Breast epithelium (tissue), 4 donors: ENCODE measurements at regions not wholly inside any gene's neighbourhood (a gene's known extent, or its start where the extent isn't known, plus 50 kb on each side); places are given as distances from the start of the nearest gene placed in this dataset.

Experiments used
- DNase-seq, 2 donors: peaks; one replicate each; pipeline ENCODE4 v3.0.0-alpha.2; 2019; ENCODE audit warnings: low spot score in 2 of 2
- H3K27ac ChIP-seq, 2 donors: fragments of 200-600 bp; sonication (generic) in 1 of 2; one replicate each; pipeline ENCODE4 v1.5.1; 2016 to 2019; ENCODE audit warnings: mild to moderate bottlenecking in 1 of 2
- H3K27me3 ChIP-seq, 2 donors: fragments of 200-600 bp; sonication (generic) in 1 of 2; one replicate each; pipeline versions ENCODE4 v1.5.1 to v1.6.0; 2017 to 2019; ENCODE audit warnings: control low read depth in 1 of 2, mild to moderate bottlenecking in 1 of 2
- H3K36me3 ChIP-seq: fragments of 200-600 bp; one replicate; pipeline ENCODE4 v1.5.1; 2019
- H3K4me1 ChIP-seq, 2 donors: fragments of 200-600 bp; sonication (generic); one replicate each; pipeline ENCODE4 v1.5.1; 2016 to 2019; ENCODE audit warnings: control low read depth in 1 of 2
- H3K4me3 ChIP-seq, 3 donors: fragments of 200-600 bp; sonication (generic); 1 replicate in 2 of 3; 2 replicates in 1 of 3; pipeline ENCODE4 v1.5.1; 2016 to 2019; ENCODE audit warnings: mild to moderate bottlenecking in 3 of 3, moderate library complexity in 2 of 3
- H3K9me3 ChIP-seq, 2 donors: fragments of 200-600 bp; sonication (generic) in 1 of 2; one replicate each; pipeline ENCODE4 v1.5.1; 2016 to 2019; ENCODE audit warnings: control low read depth in 1 of 2
- POLR2A ChIP-seq: fragments of 450-650 bp; IDR thresholded peaks from one replicate; pipeline ENCODE4 v1.6.1; 2016; ENCODE audit warnings: antibody characterized with exemption, mild to moderate bottlenecking, moderate library complexity
- POLR2AphosphoS5 ChIP-seq, 3 donors: sonication (generic); formaldehyde crosslinking; IDR thresholded peaks; one replicate each; pipeline ENCODE4 v1.6.1; 2017; ENCODE audit warnings: antibody characterized with exemption in 3 of 3
- intact Hi-C: fragments of 100-400 bp; cut with DNase I; formaldehyde crosslinking; loops from one replicate; pipeline ENCODE4 v1.15.1; 2023; ENCODE audit warnings: low total_unique reads
- TF ChIP-seq, protein P1 (sequence below), 3 donors: fragments of 450-650 bp; IDR thresholded peaks; one replicate each; pipeline ENCODE4 v1.5.1; 2016 to 2017; ENCODE audit warnings: antibody characterized with exemption in 3 of 3, mild to moderate bottlenecking in 3 of 3, moderate library complexity in 3 of 3

DNA sequence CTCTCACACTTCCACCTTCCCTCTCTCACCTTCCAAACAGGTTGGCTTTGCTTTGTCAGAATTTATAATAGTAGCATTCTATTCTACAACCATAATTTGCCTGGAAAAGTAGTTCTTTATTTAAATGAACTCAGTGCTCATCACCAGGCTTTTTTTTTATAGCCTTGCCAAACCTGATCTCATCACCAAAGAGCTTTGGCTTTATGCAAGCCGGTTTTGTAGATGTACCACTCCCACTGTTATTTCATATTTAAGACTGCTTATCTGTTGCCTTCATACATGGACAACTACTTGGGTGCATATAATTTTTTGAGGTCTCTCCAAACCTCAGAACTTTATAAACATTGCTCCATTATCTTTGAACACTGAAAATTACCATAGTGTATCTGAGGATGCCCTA is 246.1 kb upstream of the PPP2R3A start:
- DNase-seq, result no peak
- Histone ChIP-seq H3K36me3 (no peaks in the 10 kb centered on the region), H3K27ac (no peak overlapping the region), H3K4me1 (no peaks in the 10 kb centered on the region), H3K9me3 (peaks cover 0 to 4% of the 10 kb centered on the region in 2 donors), H3K4me3 (no peak overlapping the region), H3K27me3 (no peaks in the 10 kb centered on the region)
- TF ChIP-seq POLR2A (no peak), POLR2AphosphoS5 (IDR thresholded peaks at IDR 0.05) (no peak)
- TF ChIP-seq, protein P1, sequence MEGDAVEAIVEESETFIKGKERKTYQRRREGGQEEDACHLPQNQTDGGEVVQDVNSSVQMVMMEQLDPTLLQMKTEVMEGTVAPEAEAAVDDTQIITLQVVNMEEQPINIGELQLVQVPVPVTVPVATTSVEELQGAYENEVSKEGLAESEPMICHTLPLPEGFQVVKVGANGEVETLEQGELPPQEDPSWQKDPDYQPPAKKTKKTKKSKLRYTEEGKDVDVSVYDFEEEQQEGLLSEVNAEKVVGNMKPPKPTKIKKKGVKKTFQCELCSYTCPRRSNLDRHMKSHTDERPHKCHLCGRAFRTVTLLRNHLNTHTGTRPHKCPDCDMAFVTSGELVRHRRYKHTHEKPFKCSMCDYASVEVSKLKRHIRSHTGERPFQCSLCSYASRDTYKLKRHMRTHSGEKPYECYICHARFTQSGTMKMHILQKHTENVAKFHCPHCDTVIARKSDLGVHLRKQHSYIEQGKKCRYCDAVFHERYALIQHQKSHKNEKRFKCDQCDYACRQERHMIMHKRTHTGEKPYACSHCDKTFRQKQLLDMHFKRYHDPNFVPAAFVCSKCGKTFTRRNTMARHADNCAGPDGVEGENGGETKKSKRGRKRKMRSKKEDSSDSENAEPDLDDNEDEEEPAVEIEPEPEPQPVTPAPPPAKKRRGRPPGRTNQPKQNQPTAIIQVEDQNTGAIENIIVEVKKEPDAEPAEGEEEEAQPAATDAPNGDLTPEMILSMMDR (IDR thresholded peaks at IDR 0.05), result no peak
- intact Hi-C loops, result no loop called here

DNA sequence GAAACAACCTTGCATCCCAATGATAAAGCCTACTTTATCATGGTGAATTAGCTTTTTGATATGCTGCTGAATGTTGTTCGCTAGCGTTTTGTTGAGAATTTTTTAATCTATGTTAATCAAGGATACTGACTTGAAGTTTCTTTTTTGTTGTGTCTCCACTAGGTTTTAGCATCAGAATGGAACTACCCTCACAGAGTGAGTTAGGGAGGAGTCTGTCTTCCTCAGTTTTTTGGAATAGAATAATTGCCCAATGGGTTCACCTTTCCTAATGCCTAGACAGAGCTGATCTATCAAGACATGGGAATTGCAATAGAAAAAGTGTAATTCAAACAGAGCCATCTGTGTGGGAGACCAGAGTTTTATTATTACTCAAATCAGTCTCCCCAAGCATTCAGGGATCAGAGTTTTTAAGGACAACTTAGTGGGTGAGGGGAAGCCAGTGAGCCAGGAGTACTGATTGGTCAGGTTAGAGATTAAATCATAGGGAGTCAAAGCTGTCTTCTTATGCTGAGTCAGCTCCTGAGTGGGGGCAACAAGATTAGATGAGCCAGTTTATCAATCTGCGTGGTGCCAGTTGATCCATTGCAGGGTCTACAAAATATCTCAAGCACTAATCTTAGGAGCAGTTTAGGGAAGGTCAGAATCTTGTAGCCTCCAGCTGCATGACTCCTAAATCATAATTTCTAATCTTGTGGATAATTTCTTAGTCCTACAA is 237.4 kb upstream of the PPP2R3A start:
- intact Hi-C loops, result no loop called here
- H3K36me3 ChIP-seq, result no peaks in the 10 kb centered on the region
- peaks cover 12 to 46% of the 10 kb centered on the region in 2 donors for H3K9me3 ChIP-seq
- TF ChIP-seq POLR2A (no peak), POLR2AphosphoS5 (IDR thresholded peaks at IDR 0.05) (no peak)
- TF ChIP-seq, protein P1 (IDR thresholded peaks at IDR 0.05), result no peak
- no peak for DNase-seq
- no peak overlapping the region for H3K27ac ChIP-seq
- H3K4me3 ChIP-seq, result no peak overlapping the region
- H3K4me1 ChIP-seq, result no peaks in the 10 kb centered on the region
- H3K27me3 ChIP-seq, result no peaks in the 10 kb centered on the region

DNA sequence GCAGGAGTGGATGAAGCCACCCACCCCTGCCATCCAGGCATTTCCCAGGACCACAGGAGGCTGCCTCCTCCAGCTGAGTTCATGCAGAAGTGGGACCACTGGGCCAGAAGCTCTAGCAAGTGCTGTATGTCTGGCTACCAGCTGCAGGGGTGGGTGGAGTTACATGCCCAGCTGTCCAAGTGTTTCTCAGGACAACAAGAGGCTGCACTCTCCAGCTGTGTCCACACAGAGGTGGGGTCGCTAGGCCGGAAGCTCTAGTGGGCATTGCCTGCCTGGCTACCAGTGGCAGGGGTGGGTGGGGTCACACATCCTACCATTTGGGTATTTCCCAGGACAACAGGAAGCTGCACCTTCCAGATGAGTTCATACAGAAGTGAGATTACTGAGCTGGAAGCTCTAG is 234.0 kb upstream of the PPP2R3A start:
- no peak overlapping the region for H3K27ac ChIP-seq
- H3K4me3 ChIP-seq, result no peak overlapping the region
- H3K9me3 ChIP-seq, result peaks cover 12 to 45% of the 10 kb centered on the region in 2 donors
- H3K4me1 ChIP-seq, result no peaks in the 10 kb centered on the region
- DNase-seq, result no peak
- TF ChIP-seq, protein P1 (IDR thresholded peaks at IDR 0.05), result no peak
- no peak for TF ChIP-seq POLR2A
- TF ChIP-seq POLR2AphosphoS5 (IDR thresholded peaks at IDR 0.05), result no peak
- H3K27me3 ChIP-seq, result no peaks in the 10 kb centered on the region
- intact Hi-C loops, result no loop called here
- no peaks in the 10 kb centered on the region for H3K36me3 ChIP-seq

DNA sequence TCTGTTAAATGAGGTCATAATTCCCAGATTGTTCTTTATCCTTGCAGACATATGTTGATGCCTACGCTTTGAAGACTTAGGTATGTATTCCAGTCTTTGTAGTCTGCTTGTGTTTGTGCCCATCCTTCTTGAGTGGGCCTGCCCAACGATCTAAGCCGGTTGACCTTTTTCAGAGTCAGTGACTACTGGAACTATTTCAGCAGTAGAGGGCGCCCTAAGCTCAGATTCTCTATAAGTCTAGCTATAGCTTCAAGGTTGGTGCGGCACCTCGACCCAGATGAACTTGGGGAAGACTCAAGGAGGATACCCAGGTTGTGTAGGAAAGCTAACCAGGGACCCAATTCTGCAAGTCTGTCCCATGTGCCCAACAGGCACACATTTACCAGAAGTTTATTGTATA is 228.8 kb upstream of the PPP2R3A start:
- Histone ChIP-seq H3K9me3 (peaks cover 22 to 35% of the 10 kb centered on the region in 2 donors), H3K27ac (no peak overlapping the region), H3K4me3 (no peak overlapping the region), H3K27me3 (no peaks in the 10 kb centered on the region), H3K4me1 (no peaks in the 10 kb centered on the region), H3K36me3 (no peaks in the 10 kb centered on the region)
- TF ChIP-seq, protein P1 (IDR thresholded peaks at IDR 0.05), result no peak
- TF ChIP-seq POLR2AphosphoS5 (IDR thresholded peaks at IDR 0.05) (no peak), POLR2A (no peak)
- no peak for DNase-seq
- intact Hi-C loops, result no loop called here

DNA sequence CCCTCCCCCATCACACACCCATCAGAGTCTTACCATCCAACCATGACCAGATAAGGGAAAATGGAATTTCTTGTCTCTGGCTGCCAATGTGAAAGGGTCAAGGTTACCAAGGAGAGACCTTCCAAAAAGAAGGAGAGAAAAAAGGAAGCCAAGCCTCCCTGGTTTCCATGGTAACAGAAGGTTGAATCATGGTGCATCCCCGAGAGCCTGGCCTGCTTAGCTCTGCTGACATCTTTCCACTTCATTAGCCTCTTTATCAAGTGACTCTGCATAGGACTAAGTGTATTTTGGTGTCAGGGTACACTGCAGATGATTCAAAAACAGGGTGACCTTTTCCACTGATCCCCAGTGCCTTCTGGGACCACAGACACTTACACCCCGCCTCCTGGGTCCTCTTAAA is 225.7 kb upstream of the PPP2R3A start:
- H3K27ac ChIP-seq, result no peak overlapping the region
- no peak for TF ChIP-seq POLR2A
- DNase-seq, result no peak
- H3K9me3 ChIP-seq, result peaks cover 20 to 28% of the 10 kb centered on the region in 2 donors
- H3K4me1 ChIP-seq, result no peaks in the 10 kb centered on the region
- no peaks in the 10 kb centered on the region for H3K36me3 ChIP-seq
- H3K4me3 ChIP-seq, result no peak overlapping the region
- intact Hi-C loops, result no loop called here
- no peaks in the 10 kb centered on the region for H3K27me3 ChIP-seq
